ENCODE measurements at regions not wholly inside any gene's neighbourhood (a gene's known extent, or its start where the extent isn't known, plus 50 kb on each side); places are given as distances from the start of the nearest gene placed in this dataset.

DNA sequence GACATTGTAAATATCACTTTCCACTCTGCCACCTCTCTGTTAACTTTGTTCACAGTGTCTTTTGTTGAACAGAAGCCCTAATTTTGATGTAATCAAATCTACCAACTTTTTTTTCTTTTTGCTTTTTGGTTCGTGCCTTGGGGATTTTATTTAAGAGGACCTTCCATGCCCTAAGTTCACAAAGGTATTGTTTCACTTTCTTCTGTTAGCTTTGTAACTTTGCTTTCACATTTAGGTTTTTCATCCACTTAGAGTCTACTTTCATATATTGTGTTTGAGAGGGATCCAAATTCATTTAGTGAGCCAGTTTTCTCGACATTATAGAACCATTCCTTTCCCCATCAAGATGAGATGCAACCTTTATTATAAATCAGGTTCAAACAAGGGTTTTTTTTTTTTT lies 275.7 kb upstream of the CRY1 start:
- TF ChIP-seq, protein P1, sequence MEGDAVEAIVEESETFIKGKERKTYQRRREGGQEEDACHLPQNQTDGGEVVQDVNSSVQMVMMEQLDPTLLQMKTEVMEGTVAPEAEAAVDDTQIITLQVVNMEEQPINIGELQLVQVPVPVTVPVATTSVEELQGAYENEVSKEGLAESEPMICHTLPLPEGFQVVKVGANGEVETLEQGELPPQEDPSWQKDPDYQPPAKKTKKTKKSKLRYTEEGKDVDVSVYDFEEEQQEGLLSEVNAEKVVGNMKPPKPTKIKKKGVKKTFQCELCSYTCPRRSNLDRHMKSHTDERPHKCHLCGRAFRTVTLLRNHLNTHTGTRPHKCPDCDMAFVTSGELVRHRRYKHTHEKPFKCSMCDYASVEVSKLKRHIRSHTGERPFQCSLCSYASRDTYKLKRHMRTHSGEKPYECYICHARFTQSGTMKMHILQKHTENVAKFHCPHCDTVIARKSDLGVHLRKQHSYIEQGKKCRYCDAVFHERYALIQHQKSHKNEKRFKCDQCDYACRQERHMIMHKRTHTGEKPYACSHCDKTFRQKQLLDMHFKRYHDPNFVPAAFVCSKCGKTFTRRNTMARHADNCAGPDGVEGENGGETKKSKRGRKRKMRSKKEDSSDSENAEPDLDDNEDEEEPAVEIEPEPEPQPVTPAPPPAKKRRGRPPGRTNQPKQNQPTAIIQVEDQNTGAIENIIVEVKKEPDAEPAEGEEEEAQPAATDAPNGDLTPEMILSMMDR (IDR thresholded peaks at IDR 0.05; ENCODE audit: insufficient read depth, low read length) = no peak
- no peak for DNase-seq (ENCODE audit: low read depth)
- H3K4me3 ChIP-seq (ENCODE audit: low read depth, low read length) = no peak overlapping the region

DNA sequence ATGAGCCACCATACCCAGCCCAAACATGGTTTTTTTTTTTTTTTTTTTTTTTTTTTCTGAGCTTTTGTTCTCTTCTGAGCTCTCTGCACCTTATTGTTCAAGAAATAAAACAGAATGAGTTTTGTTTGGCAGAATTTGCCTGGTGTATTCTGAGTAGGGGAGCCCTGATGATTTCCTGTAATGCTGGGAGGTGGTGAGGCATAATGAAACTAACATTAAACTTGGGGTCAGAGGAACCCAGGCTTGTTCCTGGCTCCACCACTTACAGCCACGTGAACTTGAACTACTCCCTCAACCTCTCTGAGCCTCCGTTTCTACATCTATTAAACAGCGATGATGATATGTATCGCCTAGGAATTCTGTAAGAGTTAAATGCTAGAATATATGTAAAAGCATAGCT lies 276.3 kb upstream of the CRY1 start:
- TF ChIP-seq, protein P1 (IDR thresholded peaks at IDR 0.05; ENCODE audit: insufficient read depth, low read length) = no peak
- H3K4me3 ChIP-seq (ENCODE audit: low read depth, low read length) = no peak overlapping the region
- DNase-seq (ENCODE audit: low read depth) = no peak

DNA sequence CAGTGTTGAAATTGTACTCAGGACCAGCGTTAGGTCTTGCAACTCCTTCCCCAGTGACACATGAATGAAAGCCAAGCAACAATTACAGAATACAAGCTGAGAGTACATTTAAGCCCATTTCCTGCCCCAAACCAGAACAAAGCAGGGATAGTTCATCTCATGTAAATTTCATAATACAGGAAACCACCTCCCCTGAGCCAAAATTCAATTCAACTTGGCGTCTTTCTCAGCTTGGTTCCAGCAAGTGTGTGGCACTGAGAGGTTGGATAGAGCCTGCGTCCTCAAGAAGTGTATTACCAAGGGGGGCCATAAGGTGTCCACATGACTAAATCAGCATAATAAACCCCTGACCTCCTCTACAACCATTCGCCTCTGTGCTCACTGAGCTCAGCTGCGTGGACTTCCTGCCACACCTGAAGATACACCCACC lies 278.9 kb upstream of the CRY1 start:
- TF ChIP-seq, protein P1 (IDR thresholded peaks at IDR 0.05; ENCODE audit: insufficient read depth, low read length) = no peak
- no peak overlapping the region for H3K4me3 ChIP-seq (ENCODE audit: low read depth, low read length)
- peak; percentile 71 for DNase-seq (ENCODE audit: low read depth)

DNA sequence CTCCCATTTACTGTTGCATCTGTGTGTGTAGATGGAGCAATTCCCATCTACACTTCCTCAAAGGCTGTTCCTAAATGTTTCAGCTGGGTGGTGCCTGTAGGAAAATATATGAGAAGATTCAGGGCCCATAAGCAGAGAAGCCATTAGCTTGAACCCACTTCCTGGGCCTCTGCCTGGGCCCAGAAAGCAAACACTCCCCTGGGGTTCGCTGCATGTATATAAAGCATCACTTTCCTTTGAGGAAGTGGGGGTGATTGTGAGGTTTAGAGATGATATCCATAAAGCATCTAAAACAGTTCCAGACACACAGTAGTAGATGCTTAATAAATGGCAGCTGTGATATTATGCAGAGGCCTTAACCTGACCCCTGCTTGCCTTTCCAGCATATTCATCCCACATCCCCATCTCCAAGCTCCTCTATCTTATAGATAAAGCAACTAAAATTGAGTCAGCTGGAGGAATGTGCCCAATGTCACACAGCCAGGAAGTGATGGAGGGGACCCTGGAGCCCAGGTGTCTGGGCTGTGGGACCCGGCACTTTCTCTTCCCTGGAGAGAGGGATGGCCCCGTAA lies 280.0 kb upstream of the CRY1 start:
- TF ChIP-seq, protein P1 (IDR thresholded peaks at IDR 0.05; ENCODE audit: insufficient read depth, low read length) = no peak
- DNase-seq (ENCODE audit: low read depth) = no peak
- H3K4me3 ChIP-seq (ENCODE audit: low read depth, low read length) = no peak overlapping the region

GRCh38 chr12:107374161-107374840 lies 281.0 kb upstream of the CRY1 start:
- no peak for DNase-seq (ENCODE audit: low read depth)
- no peak overlapping the region for H3K4me3 ChIP-seq (ENCODE audit: low read depth, low read length)
- TF ChIP-seq, protein P1 (IDR thresholded peaks at IDR 0.05; ENCODE audit: insufficient read depth, low read length) = no peak

- no peak overlapping the region for H3K4me3 ChIP-seq (ENCODE audit: low read depth, low read length)
- no peak for DNase-seq (ENCODE audit: low read depth)
- TF ChIP-seq, protein P1 (IDR thresholded peaks at IDR 0.05; ENCODE audit: insufficient read depth, low read length) = no peak
Observed at GRCh38 chr12:107375231-107375630, 281.9 kb upstream of the CRY1 start.
